ENCODE measurements at regions not wholly inside any gene's neighbourhood (a gene's known extent, or its start where the extent isn't known, plus 50 kb on each side); places are given as distances from the start of the nearest gene placed in this dataset.

- Mint-ChIP-seq H3K4me3 (no peak overlapping the region), H3K36me3 (ENCODE audit: low read depth) (no peaks in the 10 kb centered on the region), H3K4me1 (ENCODE audit: low read depth) (no peaks in the 10 kb centered on the region), H3K27me3 (no peaks in the 10 kb centered on the region), H3K9me3 (no peaks in the 10 kb centered on the region), H3K27ac (no peak overlapping the region)
Measured at GRCh38 chr3:25294169-25294805, 133.8 kb upstream of the RARB start.

DNA sequence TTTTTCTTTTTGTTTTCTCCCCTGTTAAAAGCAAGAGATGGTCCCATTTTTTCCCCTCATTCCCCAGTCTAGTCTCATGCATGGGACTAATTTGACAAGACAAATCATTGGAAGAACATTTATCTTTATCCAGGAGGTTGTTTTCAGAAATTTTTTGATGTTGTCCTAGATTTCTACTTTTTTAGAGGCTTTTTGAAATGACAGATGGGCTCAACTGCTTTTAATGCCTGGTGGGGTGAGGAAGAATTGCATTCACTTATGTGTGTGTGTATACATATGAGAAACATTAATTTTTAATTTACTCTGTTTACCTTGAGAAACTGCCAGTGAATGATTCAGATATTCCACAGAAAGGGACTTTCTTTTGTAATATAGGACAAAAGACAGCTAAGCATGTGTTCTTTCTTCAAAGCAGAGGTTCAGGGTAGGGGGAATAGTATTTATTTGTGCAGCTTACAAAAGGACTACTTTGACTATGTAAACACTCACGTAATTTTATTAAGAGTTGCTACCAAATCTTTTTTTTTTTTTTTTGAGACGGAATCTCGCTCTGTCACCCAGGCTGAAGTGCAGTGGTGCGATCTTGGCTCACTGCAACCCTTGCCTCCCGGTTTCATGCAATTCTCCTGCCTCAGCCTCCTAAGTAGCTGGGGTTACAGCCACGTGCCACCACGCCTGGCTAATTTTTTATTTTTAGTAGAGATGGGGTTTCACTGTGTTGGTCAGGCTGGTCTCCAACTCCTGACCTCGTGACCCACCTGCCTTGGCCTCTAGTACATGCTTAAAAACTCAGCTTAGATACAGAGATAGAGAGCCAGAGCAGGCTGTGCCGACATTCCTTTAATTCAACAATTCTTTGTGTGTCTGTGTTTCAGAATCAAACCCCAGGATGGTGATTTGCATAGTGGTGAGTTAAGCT is 130.1 kb upstream of the RARB start:
- Mint-ChIP-seq H3K9me3 (no peaks in the 10 kb centered on the region), H3K4me1 (ENCODE audit: low read depth) (no peaks in the 10 kb centered on the region), H3K36me3 (ENCODE audit: low read depth) (no peaks in the 10 kb centered on the region), H3K27me3 (no peaks in the 10 kb centered on the region), H3K4me3 (no peak overlapping the region), H3K27ac (no peak overlapping the region)

DNA sequence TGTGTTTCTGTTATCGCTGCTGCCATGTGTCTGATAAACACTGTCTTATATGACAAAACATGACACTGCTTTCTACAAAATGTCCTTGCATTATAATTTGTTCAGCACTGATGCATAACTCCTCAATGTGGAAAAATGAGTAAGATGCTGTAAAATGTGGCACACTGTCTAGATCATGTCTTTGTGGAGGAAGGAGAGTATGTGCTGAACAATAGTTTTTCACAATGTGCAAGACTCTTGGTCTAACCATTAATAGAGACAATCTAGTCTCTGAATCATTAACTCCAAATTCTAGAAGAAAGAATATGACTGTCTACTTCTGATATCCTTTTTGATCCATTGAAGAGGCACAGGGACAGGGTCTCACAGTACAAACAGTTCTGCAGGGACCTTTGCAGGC is 127.9 kb upstream of the RARB start:
- Mint-ChIP-seq H3K27ac (no peak overlapping the region), H3K27me3 (no peaks in the 10 kb centered on the region), H3K9me3 (no peaks in the 10 kb centered on the region), H3K36me3 (ENCODE audit: low read depth) (no peaks in the 10 kb centered on the region), H3K4me3 (no peak overlapping the region), H3K4me1 (ENCODE audit: low read depth) (no peaks in the 10 kb centered on the region)

DNA sequence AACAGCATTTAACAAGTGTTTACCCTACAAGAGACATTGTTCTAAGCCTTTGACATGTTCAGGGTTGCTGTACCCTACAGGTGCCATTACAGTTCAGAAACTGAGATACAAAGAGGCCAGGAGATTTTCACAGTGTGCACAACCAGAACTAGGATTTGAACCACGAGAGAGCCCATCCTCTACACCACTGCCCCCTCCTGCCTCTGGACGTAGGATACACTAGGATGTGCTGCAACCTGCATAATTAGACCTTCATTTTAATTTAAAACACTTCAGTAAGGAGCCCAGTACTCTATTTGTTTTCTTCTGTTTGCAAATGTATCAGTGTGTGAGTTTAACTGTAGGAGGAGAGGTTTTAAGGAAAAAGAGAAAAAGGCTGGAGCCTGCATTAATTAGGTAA is 123.1 kb upstream of the RARB start:
- H3K27me3 Mint-ChIP-seq: no peaks in the 10 kb centered on the region
- H3K4me3 Mint-ChIP-seq: no peak overlapping the region
- no peak overlapping the region for H3K27ac Mint-ChIP-seq
- no peaks in the 10 kb centered on the region for H3K36me3 Mint-ChIP-seq (ENCODE audit: low read depth)
- H3K9me3 Mint-ChIP-seq: no peaks in the 10 kb centered on the region
- H3K4me1 Mint-ChIP-seq (ENCODE audit: low read depth): no peaks in the 10 kb centered on the region

- Mint-ChIP-seq H3K4me3 (no peak overlapping the region), H3K9me3 (no peaks in the 10 kb centered on the region), H3K27me3 (no peaks in the 10 kb centered on the region)
Measured at GRCh38 chr3:25306066-25306465, 122.0 kb upstream of the RARB start.

GRCh38 chr3:25306705-25307104 is 121.4 kb upstream of the RARB start:
- Mint-ChIP-seq H3K36me3 (ENCODE audit: low read depth) (no peaks in the 10 kb centered on the region), H3K9me3 (no peaks in the 10 kb centered on the region), H3K27ac (no peak overlapping the region), H3K27me3 (no peaks in the 10 kb centered on the region), H3K4me1 (ENCODE audit: low read depth) (no peaks in the 10 kb centered on the region), H3K4me3 (no peak overlapping the region)

More at GRCh38 chr3:25306066-25306465, 122.0 kb upstream of the RARB start:
- Mint-ChIP-seq H3K4me1 (ENCODE audit: low read depth) (no peaks in the 10 kb centered on the region), H3K27ac (no peak overlapping the region), H3K36me3 (ENCODE audit: low read depth) (no peaks in the 10 kb centered on the region)

DNA sequence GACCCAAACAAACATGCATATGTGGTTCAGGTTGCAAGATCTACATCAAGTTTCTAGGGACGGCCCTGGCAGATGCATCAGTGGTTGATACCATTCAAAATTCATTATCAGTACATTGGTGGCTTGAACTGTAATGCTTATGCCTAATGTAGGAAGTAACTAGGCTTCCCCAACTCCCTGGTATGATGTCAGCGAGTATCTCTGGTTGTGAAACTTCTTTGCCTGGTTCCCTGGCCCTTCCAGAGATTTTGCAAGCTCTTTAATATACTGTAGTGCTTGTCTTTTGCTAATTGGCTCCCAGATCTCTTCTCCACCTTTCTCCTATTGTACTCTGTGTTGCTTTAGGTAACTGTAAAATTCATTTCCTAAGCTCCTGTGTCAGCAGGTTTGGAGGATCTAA is 114.8 kb upstream of the RARB start:
- Mint-ChIP-seq H3K4me1 (ENCODE audit: low read depth) (no peaks in the 10 kb centered on the region), H3K27ac (no peak overlapping the region), H3K36me3 (ENCODE audit: low read depth) (no peaks in the 10 kb centered on the region), H3K4me3 (no peak overlapping the region), H3K9me3 (no peaks in the 10 kb centered on the region), H3K27me3 (no peaks in the 10 kb centered on the region)

DNA sequence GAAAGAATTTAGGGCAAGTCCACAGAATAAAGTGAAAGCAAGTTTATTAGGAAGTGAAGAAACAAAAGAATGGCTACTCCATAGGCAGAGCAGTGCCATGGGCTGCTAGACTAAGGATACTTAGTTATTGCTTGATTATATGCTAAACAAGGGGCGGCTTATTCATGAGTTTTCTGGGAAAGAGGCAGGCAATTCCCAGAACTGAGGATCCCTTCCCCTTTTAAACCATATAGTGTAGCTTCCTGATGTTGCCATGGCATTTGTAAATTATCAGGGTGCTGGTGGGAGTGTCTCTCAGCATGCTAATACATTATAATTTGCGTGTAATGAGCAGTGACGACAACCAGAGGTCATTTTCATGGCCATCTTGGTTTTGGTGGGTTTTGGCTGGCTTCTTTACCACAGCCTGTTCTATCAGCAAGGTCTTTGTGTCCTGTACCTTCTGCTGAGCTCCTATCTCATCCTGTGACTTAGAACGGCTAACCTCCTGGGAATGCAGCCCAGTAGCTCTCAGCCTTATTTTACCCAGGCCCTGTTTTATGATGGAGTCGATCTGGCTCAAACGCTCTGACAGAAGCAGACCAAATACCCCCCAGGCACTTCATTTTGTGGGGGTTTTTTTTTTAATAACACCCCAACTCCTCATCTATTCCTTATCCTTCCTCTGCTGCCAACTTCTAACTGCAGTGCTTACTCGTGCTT is 103.0 kb upstream of the RARB start:
- H3K27ac Mint-ChIP-seq: no peak overlapping the region
- no peaks in the 10 kb centered on the region for H3K36me3 Mint-ChIP-seq (ENCODE audit: low read depth)
- H3K4me1 Mint-ChIP-seq (ENCODE audit: low read depth): no peaks in the 10 kb centered on the region
- H3K27me3 Mint-ChIP-seq: no peaks in the 10 kb centered on the region
- peaks cover 6% of the 10 kb centered on the region for H3K9me3 Mint-ChIP-seq
- H3K4me3 Mint-ChIP-seq: no peak overlapping the region

- Mint-ChIP-seq H3K27ac (no peak overlapping the region), H3K9me3 (peaks cover 5% of the 10 kb centered on the region), H3K4me3 (no peak overlapping the region), H3K27me3 (no peaks in the 10 kb centered on the region), H3K4me1 (ENCODE audit: low read depth) (no peaks in the 10 kb centered on the region), H3K36me3 (ENCODE audit: low read depth) (no peaks in the 10 kb centered on the region)
Measured at GRCh38 chr3:25335356-25335755, 92.7 kb upstream of the RARB start.

DNA sequence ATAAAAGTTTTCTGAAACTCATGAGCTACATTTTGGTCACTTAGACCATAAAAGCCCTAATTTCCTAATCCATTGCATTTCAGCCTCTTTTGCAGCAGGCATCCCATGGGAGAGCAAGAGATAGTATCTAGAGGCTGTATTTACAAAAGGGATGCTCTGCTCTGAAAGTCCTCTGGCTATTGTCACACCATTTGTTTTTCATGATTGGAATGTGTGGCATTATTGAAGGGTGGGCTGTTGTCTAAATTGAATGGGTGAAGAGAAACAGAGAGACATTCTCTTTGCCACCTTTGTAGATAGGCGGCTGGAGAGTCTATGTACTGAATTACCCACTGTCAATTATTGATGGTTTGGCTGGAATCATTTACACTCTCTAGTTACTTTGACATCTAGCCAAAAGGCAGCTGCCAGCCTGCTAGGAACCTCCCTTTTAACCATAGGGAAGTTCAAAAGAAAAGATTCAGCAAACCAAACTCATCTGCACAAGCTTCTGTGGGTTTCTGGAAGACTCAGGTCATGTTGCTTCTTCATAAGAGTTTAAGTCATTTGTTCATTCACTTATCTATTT is 89.8 kb upstream of the RARB start:
- H3K27me3 Mint-ChIP-seq: no peaks in the 10 kb centered on the region
- H3K9me3 Mint-ChIP-seq: no peaks in the 10 kb centered on the region
- no peaks in the 10 kb centered on the region for H3K4me1 Mint-ChIP-seq (ENCODE audit: low read depth)
- no peaks in the 10 kb centered on the region for H3K36me3 Mint-ChIP-seq (ENCODE audit: low read depth)
- no peak overlapping the region for H3K4me3 Mint-ChIP-seq
- no peak overlapping the region for H3K27ac Mint-ChIP-seq

DNA sequence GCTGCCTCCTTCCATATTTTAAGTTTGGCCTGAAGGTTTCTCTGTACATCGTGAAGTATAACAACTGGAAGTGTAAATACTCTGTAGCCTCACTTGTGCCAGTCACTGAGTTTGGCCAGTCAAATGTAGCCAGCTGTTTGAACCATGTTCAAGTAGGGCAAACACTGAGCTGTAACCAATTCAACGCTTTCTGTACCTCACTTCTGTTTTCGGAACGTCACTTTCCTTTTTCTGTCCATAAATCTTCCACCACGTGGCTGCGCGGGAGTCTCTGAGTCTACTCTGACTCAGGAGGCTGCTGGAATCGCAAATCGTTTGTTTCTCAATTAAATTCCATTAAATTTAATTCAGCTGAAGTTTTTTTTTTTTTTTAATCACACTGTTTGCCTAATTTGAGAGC is 88.8 kb upstream of the RARB start:
- Mint-ChIP-seq H3K9me3 (no peaks in the 10 kb centered on the region), H3K27ac (no peak overlapping the region), H3K4me1 (ENCODE audit: low read depth) (no peaks in the 10 kb centered on the region), H3K27me3 (no peaks in the 10 kb centered on the region), H3K36me3 (ENCODE audit: low read depth) (no peaks in the 10 kb centered on the region), H3K4me3 (no peak overlapping the region)

DNA sequence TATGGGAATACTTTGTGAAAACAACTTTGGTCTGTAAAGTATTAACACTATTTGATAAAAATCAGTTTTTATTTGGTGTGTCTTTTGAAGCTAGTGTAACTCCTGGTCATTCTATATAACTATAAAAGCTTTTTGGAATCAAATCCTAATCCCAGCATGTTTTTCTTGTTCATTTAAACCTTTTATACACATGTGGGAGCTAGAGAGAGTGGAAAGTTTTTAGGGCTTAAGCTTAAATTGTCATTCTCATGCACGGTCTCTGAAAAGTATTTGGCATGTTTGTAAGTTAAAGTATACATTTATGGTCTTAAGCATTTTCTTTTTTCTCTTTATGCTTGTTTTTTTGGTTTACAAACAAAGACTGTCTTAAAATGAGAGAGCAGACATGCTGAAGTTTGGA is 83.4 kb upstream of the RARB start:
- H3K9me3 Mint-ChIP-seq: peaks cover 4% of the 10 kb centered on the region
- H3K27ac Mint-ChIP-seq: no peak overlapping the region
- H3K36me3 Mint-ChIP-seq (ENCODE audit: low read depth): no peaks in the 10 kb centered on the region
- H3K4me3 Mint-ChIP-seq: no peak overlapping the region
- no peaks in the 10 kb centered on the region for H3K27me3 Mint-ChIP-seq
- H3K4me1 Mint-ChIP-seq (ENCODE audit: low read depth): no peaks in the 10 kb centered on the region

GRCh38 chr3:25349095-25349494 is 79.0 kb upstream of the RARB start:
- Mint-ChIP-seq H3K9me3 (peaks cover 4% of the 10 kb centered on the region), H3K27me3 (no peaks in the 10 kb centered on the region), H3K4me1 (ENCODE audit: low read depth) (no peaks in the 10 kb centered on the region), H3K36me3 (ENCODE audit: low read depth) (no peaks in the 10 kb centered on the region), H3K27ac (no peak overlapping the region), H3K4me3 (no peak overlapping the region)

DNA sequence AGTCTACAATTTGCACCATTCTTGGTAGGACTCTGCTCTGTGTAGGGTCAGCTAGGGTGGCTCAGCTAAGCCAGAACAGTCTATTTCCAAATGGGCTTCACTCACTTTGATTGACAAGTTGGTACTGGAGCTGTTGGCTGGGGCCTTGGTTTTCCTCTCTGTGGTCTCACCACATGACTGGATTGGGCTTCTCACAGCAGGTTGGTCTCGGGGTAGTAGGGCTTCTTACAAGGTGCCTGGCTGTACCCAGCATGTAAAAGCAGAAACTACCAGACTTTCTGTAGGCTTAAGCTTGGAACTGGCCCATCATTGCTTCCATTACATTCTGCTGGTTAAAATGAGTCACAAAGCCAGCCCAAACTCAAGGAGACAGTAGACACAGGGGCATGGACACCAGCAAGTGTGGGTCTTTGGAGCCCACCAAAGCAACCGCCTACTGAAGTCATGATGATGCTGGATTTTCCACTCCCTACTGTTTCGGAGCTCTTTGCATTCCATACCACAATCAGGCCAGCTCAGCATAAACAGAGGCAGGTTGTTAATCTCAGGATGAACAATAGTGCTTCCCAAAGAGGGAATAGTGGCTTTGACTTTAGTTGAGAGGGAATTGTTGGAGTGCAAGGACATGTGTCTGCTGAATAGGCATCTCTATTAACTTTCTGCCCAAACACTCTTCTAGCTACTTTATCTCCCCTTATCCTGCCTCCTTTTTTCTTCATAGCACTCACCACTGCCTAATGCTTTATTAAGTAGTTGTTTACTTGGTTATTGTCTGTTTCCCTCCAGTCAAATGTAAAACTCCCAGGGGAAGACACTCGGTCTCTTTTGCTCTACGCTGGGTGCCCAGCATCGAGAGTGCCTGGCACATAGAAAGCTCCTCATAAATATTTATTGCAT is 78.0 kb upstream of the RARB start:
- no peaks in the 10 kb centered on the region for H3K36me3 Mint-ChIP-seq (ENCODE audit: low read depth)

More for the DNA sequence above, 78.0 kb upstream of the RARB start:
- Mint-ChIP-seq H3K4me1 (ENCODE audit: low read depth) (no peaks in the 10 kb centered on the region), H3K27me3 (no peaks in the 10 kb centered on the region), H3K9me3 (peaks cover 4% of the 10 kb centered on the region), H3K4me3 (no peak overlapping the region), H3K27ac (no peak overlapping the region)

All from stimulated activated naive CD8-positive, alpha-beta T cell treated with anti-CD3 and anti-CD28 coated beads, Interleukin-15, Interleukin-2, amounts not matched to agents 100 ng/mL and 50 ng/mL, for 24 hours (primary cell).